AG09309 (cell line): ENCODE measurements at regions not wholly inside any gene's neighbourhood (a gene's known extent, or its start where the extent isn't known, plus 50 kb on each side); places are given as distances from the start of the nearest gene placed in this dataset.

Experiments
- DNase-seq: peaks from one replicate; pipeline ENCODE4 v3.0.0-alpha.2; 2010; ENCODE audit warnings: low read depth
- H3K4me3 ChIP-seq: 2 replicates; pipeline ENCODE4 v1.5.1; 2011; ENCODE audit warnings: mild to moderate bottlenecking, low read depth, low read length, moderate library complexity; ENCODE audit not compliant: control insufficient read depth
- TF ChIP-seq, protein P1 (sequence below): IDR thresholded peaks from 2 replicates; pipeline ENCODE4 v1.5.1; 2011; ENCODE audit warnings: mild to moderate bottlenecking, low read depth, low read length, inconsistent platforms; ENCODE audit not compliant: insufficient read depth, control insufficient read depth; ENCODE audit errors: missing control alignments

DNA sequence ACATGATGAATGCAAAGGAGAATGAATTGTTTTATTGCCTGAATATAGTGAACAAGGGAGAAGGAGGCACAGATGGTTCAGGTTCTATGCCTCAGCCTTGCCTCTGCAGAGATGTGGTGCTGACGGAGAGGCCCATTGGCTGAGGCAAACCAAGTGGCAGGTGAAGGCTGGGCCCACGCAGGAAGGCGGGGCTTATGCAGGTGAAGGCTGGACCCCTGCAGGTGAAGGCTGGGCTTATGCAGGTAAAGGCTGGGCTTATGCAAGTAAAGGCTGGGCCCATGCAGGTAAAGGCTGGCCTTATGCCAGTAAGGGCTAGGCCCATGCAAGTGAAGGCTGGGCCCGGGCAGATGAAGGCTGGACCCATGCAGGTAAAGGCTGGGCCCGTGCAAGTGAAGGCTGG lies 414.7 kb downstream of the LRATD1 start:
- H3K4me3 ChIP-seq, result no peak overlapping the region
- TF ChIP-seq, protein P1, sequence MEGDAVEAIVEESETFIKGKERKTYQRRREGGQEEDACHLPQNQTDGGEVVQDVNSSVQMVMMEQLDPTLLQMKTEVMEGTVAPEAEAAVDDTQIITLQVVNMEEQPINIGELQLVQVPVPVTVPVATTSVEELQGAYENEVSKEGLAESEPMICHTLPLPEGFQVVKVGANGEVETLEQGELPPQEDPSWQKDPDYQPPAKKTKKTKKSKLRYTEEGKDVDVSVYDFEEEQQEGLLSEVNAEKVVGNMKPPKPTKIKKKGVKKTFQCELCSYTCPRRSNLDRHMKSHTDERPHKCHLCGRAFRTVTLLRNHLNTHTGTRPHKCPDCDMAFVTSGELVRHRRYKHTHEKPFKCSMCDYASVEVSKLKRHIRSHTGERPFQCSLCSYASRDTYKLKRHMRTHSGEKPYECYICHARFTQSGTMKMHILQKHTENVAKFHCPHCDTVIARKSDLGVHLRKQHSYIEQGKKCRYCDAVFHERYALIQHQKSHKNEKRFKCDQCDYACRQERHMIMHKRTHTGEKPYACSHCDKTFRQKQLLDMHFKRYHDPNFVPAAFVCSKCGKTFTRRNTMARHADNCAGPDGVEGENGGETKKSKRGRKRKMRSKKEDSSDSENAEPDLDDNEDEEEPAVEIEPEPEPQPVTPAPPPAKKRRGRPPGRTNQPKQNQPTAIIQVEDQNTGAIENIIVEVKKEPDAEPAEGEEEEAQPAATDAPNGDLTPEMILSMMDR, result no peak
- no peak for DNase-seq

DNA sequence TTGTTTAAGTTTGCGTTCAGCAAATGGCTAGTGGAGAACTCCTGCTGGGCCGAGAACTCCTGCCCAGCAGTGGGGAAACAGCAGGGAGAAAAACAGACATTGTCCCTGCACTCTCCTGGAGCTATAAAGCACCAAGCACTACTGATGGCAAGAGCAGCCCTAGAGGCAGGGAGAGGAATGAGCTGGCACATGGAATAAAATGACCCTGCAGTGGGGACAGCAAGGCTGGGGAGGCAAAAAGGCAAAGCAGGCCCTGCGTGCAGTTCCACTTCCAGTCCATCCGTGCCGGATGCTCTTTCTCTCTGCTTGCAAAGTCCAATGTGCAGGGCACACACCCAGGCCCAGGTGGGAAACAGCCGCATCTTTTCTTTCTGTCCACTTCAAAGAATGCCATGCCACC lies 415.5 kb downstream of the LRATD1 start:
- no peak overlapping the region for H3K4me3 ChIP-seq
- no peak for DNase-seq
- TF ChIP-seq, protein P1, result no peak

DNA sequence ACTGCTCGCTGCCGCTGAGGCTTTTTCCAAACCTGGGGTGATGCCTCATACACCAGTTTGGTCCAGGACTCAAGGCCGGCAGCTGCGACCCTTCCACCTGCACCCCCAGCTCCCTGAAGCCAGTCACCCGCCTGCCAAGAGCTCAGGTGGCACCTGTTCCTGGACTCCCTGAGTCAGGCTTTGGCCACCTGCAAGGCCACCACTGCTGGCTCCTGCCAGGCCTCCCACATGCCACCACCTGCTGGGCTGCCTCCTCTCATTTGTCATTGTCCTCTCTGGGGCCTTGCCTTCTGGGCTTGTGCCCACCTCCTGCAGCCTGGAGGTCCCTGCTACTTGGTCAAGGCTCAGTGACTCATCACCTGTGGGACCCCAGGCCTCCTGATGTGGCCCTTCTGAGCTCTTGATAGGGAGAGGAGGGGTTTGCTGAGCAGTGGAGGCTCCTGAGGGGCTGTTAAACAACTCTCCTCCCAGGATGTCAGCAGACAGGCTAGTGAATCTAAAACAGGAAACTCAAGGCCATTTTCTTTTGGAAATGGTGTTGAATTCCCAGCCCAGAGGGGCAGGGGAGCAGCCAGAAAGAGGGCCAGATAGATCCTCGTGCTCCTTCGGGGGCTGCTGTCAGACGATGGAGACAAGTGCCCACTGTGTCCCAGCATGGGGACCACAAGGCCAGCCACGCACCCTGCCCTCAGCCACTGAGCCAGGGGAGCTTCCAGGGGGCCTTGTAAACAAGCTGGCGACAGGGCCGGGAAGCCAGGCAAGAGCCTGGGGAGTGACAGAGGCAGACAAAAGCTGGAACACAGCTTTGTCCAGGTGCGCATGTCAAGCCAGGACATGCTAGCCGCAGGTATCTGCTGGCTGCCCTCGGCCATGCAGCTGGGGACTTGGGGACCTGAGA lies 416.8 kb downstream of the LRATD1 start:
- TF ChIP-seq, protein P1, result no peak
- no peak for DNase-seq
- H3K4me3 ChIP-seq, result no peak overlapping the region

DNA sequence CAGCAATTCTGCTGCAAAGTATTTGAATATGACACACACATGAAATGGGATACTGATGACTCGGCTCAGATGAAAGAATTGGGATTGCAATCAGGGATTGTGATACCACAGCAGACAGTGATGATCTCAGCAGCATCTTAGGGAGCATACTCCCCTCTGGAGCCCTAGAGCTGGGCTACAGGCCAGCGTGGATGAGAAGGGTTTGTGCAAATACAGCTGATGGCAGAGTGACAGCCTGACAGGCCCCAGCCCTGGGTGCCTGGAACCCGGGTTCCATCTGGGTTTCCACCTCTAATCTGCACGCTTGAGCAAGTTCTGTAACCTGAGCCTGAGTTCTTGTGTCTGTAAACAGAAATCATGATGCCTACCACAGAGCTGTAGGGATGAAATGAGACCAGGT lies 418.0 kb downstream of the LRATD1 start:
- H3K4me3 ChIP-seq, result no peak overlapping the region
- TF ChIP-seq, protein P1, result no peak
- DNase-seq, result no peak

DNA sequence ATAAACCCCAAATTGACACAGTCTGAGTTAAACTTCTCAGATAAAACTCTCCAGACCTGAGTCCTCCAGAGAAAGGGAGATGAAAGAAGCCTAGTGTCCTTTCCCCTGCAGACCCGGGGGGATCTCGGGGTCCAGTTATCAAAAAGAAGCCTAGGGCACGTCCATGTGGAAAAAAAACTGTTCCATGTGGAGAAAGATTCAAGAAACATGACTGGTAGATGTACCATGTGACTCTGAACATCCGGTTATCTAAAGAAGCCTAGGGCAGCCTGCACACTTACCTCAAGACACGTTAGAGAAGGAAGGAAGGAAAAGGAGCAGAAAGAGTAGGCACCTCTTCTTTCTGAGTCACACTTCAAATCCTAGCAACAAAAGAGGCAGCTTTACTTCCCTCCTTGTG lies 421.0 kb downstream of the LRATD1 start:
- TF ChIP-seq, protein P1, result no peak
- no peak overlapping the region for H3K4me3 ChIP-seq
- no peak for DNase-seq

DNA sequence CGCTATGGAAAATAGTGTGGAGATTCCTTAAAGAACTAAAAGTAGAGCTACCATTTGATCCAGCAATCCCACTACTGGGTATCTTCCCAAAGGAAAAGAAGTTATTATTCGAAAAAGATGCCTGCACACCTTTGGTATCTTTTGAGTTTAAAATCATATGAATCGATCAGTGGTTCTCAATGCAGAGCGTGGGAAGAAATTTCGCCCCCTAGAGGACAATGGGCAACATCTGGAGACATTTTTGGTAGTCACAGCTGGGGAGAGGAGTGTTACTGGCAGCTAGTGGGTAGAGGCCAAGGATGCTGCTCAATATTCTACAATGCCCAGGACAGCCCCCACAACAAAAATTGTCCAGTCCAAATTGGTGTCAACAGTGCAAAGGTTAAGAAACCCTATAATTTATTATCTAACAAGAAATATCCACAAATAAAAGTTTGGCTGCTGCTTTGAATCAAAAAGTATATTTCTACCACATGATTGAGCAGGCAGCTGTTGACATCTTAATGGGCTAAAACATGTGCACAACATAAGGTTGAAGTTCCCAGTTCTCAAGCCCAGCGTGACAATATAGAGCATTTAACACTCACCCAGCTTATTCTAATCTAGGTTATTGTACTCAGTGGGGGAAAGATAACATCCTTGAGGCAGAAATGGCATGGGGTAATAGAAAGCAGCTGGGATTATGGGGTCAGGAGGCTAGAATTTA lies 425.7 kb downstream of the LRATD1 start:
- TF ChIP-seq, protein P1, result peak; percentile 23
- H3K4me3 ChIP-seq, result no peak overlapping the region
- no peak for DNase-seq
